Stimulated activated CD4-positive, alpha-beta T cell treated with anti-CD3 and anti-CD28 coated beads, Interleukin-4, amount 100 ng/mL, for 4 hours (primary cell): ENCODE measurements at regions not wholly inside any gene's neighbourhood (a gene's known extent, or its start where the extent isn't known, plus 50 kb on each side); places are given as distances from the start of the nearest gene placed in this dataset.
"Not testable (repeated sequence)": the region's sequence is repeated elsewhere in the genome, so short reads cannot be mapped to it uniquely, and the experiment has no call there.

Source experiments
- DNase-seq, 2 experiments: peaks; one replicate each; pipeline ENCODE4 v3.0.0-alpha.2; 2020

GRCh38 chr7:51639661-51640334 is 323.2 kb upstream of the COBL start:
- no peak for DNase-seq

GRCh38 chr7:51636503-51636902 is 319.9 kb upstream of the COBL start:
- DNase-seq: no peak

- DNase-seq: no peak
These were observed 319.2 kb upstream of the COBL start for GRCh38 chr7:51635775-51636174.

GRCh38 chr7:51634538-51634937 is 317.9 kb upstream of the COBL start:
- no peak for DNase-seq

- DNase-seq: no peak
These were observed 317.4 kb upstream of the COBL start for GRCh38 chr7:51634025-51634424.

- DNase-seq: no peak
These were observed 317.0 kb upstream of the COBL start for GRCh38 chr7:51633596-51633995.

GRCh38 chr7:51633006-51633405 is 316.4 kb upstream of the COBL start:
- DNase-seq: no peak

GRCh38 chr7:51630933-51631332 is 314.3 kb upstream of the COBL start:
- DNase-seq: no peak

- no peak for DNase-seq
These were observed 312.6 kb upstream of the COBL start for GRCh38 chr7:51629206-51629605.

GRCh38 chr7:51621956-51622355 is 305.3 kb upstream of the COBL start:
- DNase-seq: no peak

- DNase-seq: no peak
These were observed 304.1 kb upstream of the COBL start for GRCh38 chr7:51620706-51621105.

- DNase-seq: no peak
These were observed 303.3 kb upstream of the COBL start for GRCh38 chr7:51619880-51620279.

GRCh38 chr7:51617686-51618085 is 301.1 kb upstream of the COBL start:
- no peak for DNase-seq

GRCh38 chr7:51613911-51614357 is 297.3 kb upstream of the COBL start:
- no peak for DNase-seq

GRCh38 chr7:51611937-51612336 is 295.3 kb upstream of the COBL start:
- no peak for DNase-seq

- DNase-seq: no peak
These were observed 290.8 kb upstream of the COBL start for GRCh38 chr7:51607447-51607846.

- DNase-seq: no peak
These were observed 290.1 kb upstream of the COBL start for GRCh38 chr7:51606601-51607154.

GRCh38 chr7:51602376-51602775 is 285.8 kb upstream of the COBL start:
- no peak for DNase-seq

GRCh38 chr7:51601461-51601860 is 284.9 kb upstream of the COBL start:
- no peak for DNase-seq

- not testable (repeated sequence) for DNase-seq
These were observed 283.3 kb upstream of the COBL start for GRCh38 chr7:51599935-51600334.

- DNase-seq: no peak
These were observed 277.0 kb upstream of the COBL start for GRCh38 chr7:51593628-51594027.

- no peak for DNase-seq
These were observed 276.4 kb upstream of the COBL start for GRCh38 chr7:51592842-51593599.

- DNase-seq: no peak
These were observed 274.6 kb upstream of the COBL start for GRCh38 chr7:51591223-51591622.

GRCh38 chr7:51590746-51591145 is 274.1 kb upstream of the COBL start:
- no peak for DNase-seq
